Ovary (tissue), 3 donors: ENCODE measurements at regions not wholly inside any gene's neighbourhood (a gene's known extent, or its start where the extent isn't known, plus 50 kb on each side); places are given as distances from the start of the nearest gene placed in this dataset.

Source experiments
- EP300 ChIP-seq: sonication (generic); formaldehyde crosslinking; IDR thresholded peaks from one replicate; pipeline ENCODE4 v1.6.1; 2017; ENCODE audit warnings: antibody characterized with exemption
- POLR2A ChIP-seq: fragments of 450-650 bp; IDR thresholded peaks from one replicate; pipeline ENCODE4 v1.6.1; 2017; ENCODE audit warnings: antibody characterized with exemption, mild to moderate bottlenecking, moderate library complexity
- TF ChIP-seq, protein P1 (sequence below), 3 donors: fragments of 450-650 bp in 2 of 3; fragments of 200-600 bp in 1 of 3; IDR thresholded peaks; one replicate each; pipeline versions ENCODE4 v1.5.1 to v1.8.0; 2016 to 2022; ENCODE audit warnings: antibody characterized with exemption in 3 of 3, mild to moderate bottlenecking in 1 of 3
- donor health status: DM: no; HTN: no; CAD: no.

- TF ChIP-seq, protein P1, sequence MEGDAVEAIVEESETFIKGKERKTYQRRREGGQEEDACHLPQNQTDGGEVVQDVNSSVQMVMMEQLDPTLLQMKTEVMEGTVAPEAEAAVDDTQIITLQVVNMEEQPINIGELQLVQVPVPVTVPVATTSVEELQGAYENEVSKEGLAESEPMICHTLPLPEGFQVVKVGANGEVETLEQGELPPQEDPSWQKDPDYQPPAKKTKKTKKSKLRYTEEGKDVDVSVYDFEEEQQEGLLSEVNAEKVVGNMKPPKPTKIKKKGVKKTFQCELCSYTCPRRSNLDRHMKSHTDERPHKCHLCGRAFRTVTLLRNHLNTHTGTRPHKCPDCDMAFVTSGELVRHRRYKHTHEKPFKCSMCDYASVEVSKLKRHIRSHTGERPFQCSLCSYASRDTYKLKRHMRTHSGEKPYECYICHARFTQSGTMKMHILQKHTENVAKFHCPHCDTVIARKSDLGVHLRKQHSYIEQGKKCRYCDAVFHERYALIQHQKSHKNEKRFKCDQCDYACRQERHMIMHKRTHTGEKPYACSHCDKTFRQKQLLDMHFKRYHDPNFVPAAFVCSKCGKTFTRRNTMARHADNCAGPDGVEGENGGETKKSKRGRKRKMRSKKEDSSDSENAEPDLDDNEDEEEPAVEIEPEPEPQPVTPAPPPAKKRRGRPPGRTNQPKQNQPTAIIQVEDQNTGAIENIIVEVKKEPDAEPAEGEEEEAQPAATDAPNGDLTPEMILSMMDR (IDR thresholded peaks at IDR 0.05): no peak
- TF ChIP-seq EP300 (no peak), POLR2A (no peak)
Measured at GRCh38 chr3:117510396-117510795, 800.8 kb downstream of the TUSC7 start.
